ACC112 (cell line): ENCODE measurements at regions not wholly inside any gene's neighbourhood (a gene's known extent, or its start where the extent isn't known, plus 50 kb on each side); places are given as distances from the start of the nearest gene placed in this dataset.
"Not testable (repeated sequence)": the region's sequence is repeated elsewhere in the genome, so short reads cannot be mapped to it uniquely, and the experiment has no call there.

Experiments
- H2AFZ ChIP-seq: fragments of 200-600 bp; sonication (generic); one replicate; pipeline ENCODE4 v1.6.0; 2017; ENCODE audit warnings: antibody characterized with exemption, low read length; ENCODE audit not compliant: unreplicated experiment
- H3K27ac ChIP-seq: fragments of 200-600 bp; sonication (generic); 2 replicates; pipeline ENCODE4 v1.5.1; 2014; ENCODE audit warnings: low read depth, mild to moderate bottlenecking, antibody characterized with exemption, low read length, moderate library complexity
- H3K27me3 ChIP-seq: fragments of 200-600 bp; sonication (generic); 2 replicates; pipeline ENCODE4 v1.6.1; 2014; ENCODE audit warnings: mild to moderate bottlenecking, antibody characterized with exemption, low read length, moderate library complexity, mixed read lengths; ENCODE audit not compliant: insufficient read depth
- H3K36me3 ChIP-seq: fragments of 200-600 bp; sonication (generic); 2 replicates; pipeline ENCODE4 v1.6.1; 2016; ENCODE audit warnings: mild to moderate bottlenecking, antibody characterized with exemption, low read length, moderate library complexity, mixed read lengths; ENCODE audit not compliant: insufficient read depth
- H3K4me1 ChIP-seq: fragments of 200-600 bp; sonication (generic); one replicate; pipeline ENCODE4 v1.6.1; 2016; ENCODE audit warnings: low read length, mixed read lengths; ENCODE audit not compliant: insufficient read depth, unreplicated experiment, control insufficient read depth
- H3K4me3 ChIP-seq: fragments of 200-600 bp; sonication (generic); 2 replicates; pipeline ENCODE4 v1.5.1; 2014; ENCODE audit warnings: mild to moderate bottlenecking, low read depth, low read length
- H3K79me2 ChIP-seq: fragments of 200-600 bp; sonication (generic); one replicate; pipeline ENCODE4 v1.6.0; 2016; ENCODE audit warnings: low read length; ENCODE audit not compliant: control insufficient read depth, unreplicated experiment, insufficient read depth

DNA sequence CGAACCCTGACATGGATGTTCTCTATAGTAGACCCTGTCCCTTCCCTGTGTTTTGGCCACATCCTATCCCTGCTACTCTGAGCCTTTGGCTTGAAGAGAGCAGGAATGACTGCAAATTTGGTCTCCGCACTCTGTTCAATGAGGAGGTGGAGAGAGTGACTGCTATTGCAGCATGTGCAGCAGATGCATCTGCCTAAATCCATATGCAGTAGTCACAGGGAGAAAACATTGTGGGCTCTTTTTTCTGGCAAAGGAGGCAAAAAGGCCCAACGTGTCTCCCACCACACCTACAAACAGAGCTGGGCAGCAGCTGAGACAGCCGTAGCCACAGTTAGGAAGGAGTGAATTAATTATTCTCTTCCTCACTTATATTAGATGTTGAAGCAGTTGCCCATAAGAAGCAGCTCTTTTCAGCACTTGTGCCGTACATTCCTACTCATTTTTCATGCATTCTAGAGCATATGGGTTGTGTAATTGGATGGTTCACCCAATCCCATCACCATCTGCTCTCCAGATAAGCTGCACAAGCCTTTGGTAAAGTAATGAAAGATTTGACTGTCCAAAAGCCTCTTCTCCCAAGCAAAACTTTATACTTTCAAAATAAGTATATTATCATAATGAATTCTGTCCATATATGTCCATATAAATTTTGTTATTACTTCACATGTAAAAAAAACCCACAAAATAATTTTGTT lies 147.9 kb upstream of the FAM47A start:
- H3K27ac ChIP-seq = no peak overlapping the region
- no peaks in the 10 kb centered on the region for H3K4me1 ChIP-seq
- H3K4me3 ChIP-seq = no peak overlapping the region
- H3K36me3 ChIP-seq = no peaks in the 10 kb centered on the region
- H3K27me3 ChIP-seq = peaks cover 23% of the 10 kb centered on the region
- no peaks in the 10 kb centered on the region for H3K79me2 ChIP-seq
- H2AFZ ChIP-seq = no peak overlapping the region

DNA sequence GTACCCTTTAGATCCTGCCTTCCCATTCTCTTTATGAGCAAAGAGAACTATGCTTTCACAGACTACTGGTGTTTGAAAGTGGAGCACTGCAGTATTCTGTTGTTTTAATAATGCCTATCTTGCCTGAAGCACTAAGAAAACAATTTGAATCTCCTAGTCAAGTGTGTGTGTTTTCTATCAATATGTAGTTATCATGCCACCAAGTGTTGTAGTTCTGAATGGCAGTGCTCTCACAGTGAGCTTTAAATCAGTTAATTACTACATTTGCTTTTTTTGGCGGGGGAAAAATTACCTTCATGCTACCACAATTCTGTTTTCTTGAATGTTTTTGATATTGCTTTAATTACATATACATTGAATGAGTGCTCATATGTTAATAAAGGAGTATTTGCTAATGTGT lies 143.6 kb upstream of the FAM47A start:
- Histone ChIP-seq H3K27me3 (peaks cover 45% of the 10 kb centered on the region), H3K4me3 (no peak overlapping the region), H3K36me3 (no peaks in the 10 kb centered on the region), H2AFZ (no peak overlapping the region), H3K27ac (no peak overlapping the region), H3K79me2 (no peaks in the 10 kb centered on the region), H3K4me1 (no peaks in the 10 kb centered on the region)

GRCh38 chrX:34270434-34270833 lies 138.3 kb upstream of the FAM47A start:
- Histone ChIP-seq H3K4me3 (no peak overlapping the region), H2AFZ (no peak overlapping the region)

GRCh38 chrX:34238896-34239295 lies 106.8 kb upstream of the FAM47A start:
- Histone ChIP-seq H3K4me3 (no peak overlapping the region), H3K4me1 (no peaks in the 10 kb centered on the region), H3K27ac (no peak overlapping the region), H3K36me3 (no peaks in the 10 kb centered on the region), H3K27me3 (no peaks in the 10 kb centered on the region), H2AFZ (no peak overlapping the region), H3K79me2 (no peaks in the 10 kb centered on the region)

More at GRCh38 chrX:34270434-34270833, 138.3 kb upstream of the FAM47A start:
- no peaks in the 10 kb centered on the region for H3K79me2 ChIP-seq
- H3K27ac ChIP-seq = no peak overlapping the region
- peaks cover 45% of the 10 kb centered on the region for H3K27me3 ChIP-seq
- no peaks in the 10 kb centered on the region for H3K36me3 ChIP-seq
- no peaks in the 10 kb centered on the region for H3K4me1 ChIP-seq

DNA sequence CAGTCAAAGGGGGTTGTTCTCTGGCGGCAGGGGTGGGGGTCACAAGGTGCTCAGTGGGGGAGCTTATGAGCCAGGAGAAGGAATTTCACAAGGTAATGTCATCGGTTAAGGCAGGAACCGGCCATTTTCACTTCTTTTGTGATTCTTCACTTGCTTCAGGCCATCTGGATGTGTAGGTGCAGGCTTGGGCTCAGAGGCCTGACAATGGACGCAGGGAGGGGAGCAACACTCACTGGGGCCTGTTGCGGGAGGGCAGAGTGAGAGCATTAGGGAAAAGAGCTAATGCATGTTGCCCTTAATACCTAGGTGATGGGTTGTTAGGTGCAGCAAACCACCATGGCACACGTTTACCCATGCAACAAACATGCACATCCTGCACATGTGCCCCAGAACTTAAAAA lies 98.0 kb upstream of the FAM47A start:
- H3K79me2 ChIP-seq, H3K4me3 ChIP-seq: not testable (repeated sequence)

DNA sequence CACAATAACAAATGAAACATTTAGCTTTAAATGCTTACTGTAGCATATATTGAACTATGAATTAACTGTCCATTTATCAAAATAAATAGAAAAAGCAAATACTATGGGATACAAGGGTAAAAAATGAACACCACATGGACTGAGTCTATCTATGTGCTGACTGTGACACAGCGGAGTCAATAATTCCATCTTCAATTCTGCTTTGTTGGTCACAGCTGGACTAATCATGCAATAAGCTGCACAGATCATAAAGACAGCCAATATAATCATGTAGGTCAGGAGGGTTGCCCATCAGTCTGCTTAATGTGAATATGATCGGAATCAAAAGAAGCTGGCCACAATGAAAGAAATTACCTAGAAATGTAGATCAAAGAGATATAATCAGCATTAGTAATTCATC lies 95.7 kb upstream of the FAM47A start:
- Histone ChIP-seq H3K4me1 (no peaks in the 10 kb centered on the region), H3K4me3 (no peak overlapping the region), H2AFZ (no peak overlapping the region), H3K27me3 (peaks cover 10% of the 10 kb centered on the region; the same call in 1 of the 2 replicates), H3K36me3 (no peaks in the 10 kb centered on the region), H3K27ac (no peak overlapping the region), H3K79me2 (no peaks in the 10 kb centered on the region)

More for the DNA sequence above, 98.0 kb upstream of the FAM47A start:
- not testable (repeated sequence) for H3K36me3 ChIP-seq, H3K27ac ChIP-seq, H3K27me3 ChIP-seq, H3K4me1 ChIP-seq, H2AFZ ChIP-seq

GRCh38 chrX:34223574-34223973 lies 91.5 kb upstream of the FAM47A start:
- Histone ChIP-seq H3K27me3 (peaks cover 10% of the 10 kb centered on the region; the same call in 1 of the 2 replicates), H3K4me3 (no peak overlapping the region)

GRCh38 chrX:34218063-34218462 lies 85.9 kb upstream of the FAM47A start:
- no peak overlapping the region for H3K27ac ChIP-seq
- H2AFZ ChIP-seq = no peak overlapping the region
- no peaks in the 10 kb centered on the region for H3K4me1 ChIP-seq
- no peaks in the 10 kb centered on the region for H3K36me3 ChIP-seq
- H3K79me2 ChIP-seq = no peaks in the 10 kb centered on the region
- H3K4me3 ChIP-seq = no peak overlapping the region
- 0 out of 2 replicates have a peak, but pooled peaks cover 2% of the 10 kb centered on the region for H3K27me3 ChIP-seq

More at GRCh38 chrX:34223574-34223973, 91.5 kb upstream of the FAM47A start:
- no peaks in the 10 kb centered on the region for H3K36me3 ChIP-seq
- H3K4me1 ChIP-seq = no peaks in the 10 kb centered on the region
- no peak overlapping the region for H2AFZ ChIP-seq
- no peaks in the 10 kb centered on the region for H3K79me2 ChIP-seq
- H3K27ac ChIP-seq = no peak overlapping the region

- H3K27ac ChIP-seq = no peak overlapping the region
- no peak overlapping the region for H3K4me3 ChIP-seq
- no peak overlapping the region for H2AFZ ChIP-seq
- H3K79me2 ChIP-seq = no peaks in the 10 kb centered on the region
- no peaks in the 10 kb centered on the region for H3K36me3 ChIP-seq
- no peaks in the 10 kb centered on the region; the same call in 1 of the 2 replicates for H3K27me3 ChIP-seq
- H3K4me1 ChIP-seq = no peaks in the 10 kb centered on the region
Observed at GRCh38 chrX:34197946-34198345, 65.8 kb upstream of the FAM47A start.
